Left renal cortex interstitium (tissue), 4 donors: ENCODE measurements at regions not wholly inside any gene's neighbourhood (a gene's known extent, or its start where the extent isn't known, plus 50 kb on each side); places are given as distances from the start of the nearest gene placed in this dataset.

ENCODE experiments used
- DNase-seq, 4 donors: peaks; one replicate each; pipeline ENCODE4 v3.0.0-alpha.2; 2013; ENCODE audit warnings: low read depth in 4 of 4, low spot score in 2 of 4, missing footprints in 1 of 4

- DNase-seq: no peak
Measured at GRCh38 chr9:78778861-78779374, 482.0 kb downstream of the PSAT1 start.

GRCh38 chr9:78781681-78782080, 484.8 kb downstream of the PSAT1 start:
- no peak for DNase-seq

GRCh38 chr9:78782234-78782633, 485.3 kb downstream of the PSAT1 start:
- no peak for DNase-seq

GRCh38 chr9:78782858-78783257, 485.9 kb downstream of the PSAT1 start:
- no peak for DNase-seq

GRCh38 chr9:78783743-78784142, 486.8 kb downstream of the PSAT1 start:
- DNase-seq: no peak

- no peak for DNase-seq
Measured at GRCh38 chr9:78786794-78787193, 489.9 kb downstream of the PSAT1 start.

- no peak for DNase-seq
Measured at GRCh38 chr9:78788101-78788500, 491.2 kb downstream of the PSAT1 start.

GRCh38 chr9:78791779-78792178, 494.9 kb downstream of the PSAT1 start:
- no peak for DNase-seq

GRCh38 chr9:78792745-78793144, 495.8 kb downstream of the PSAT1 start:
- no peak for DNase-seq

- DNase-seq: no peak
Measured at GRCh38 chr9:78805771-78806170, 508.8 kb downstream of the PSAT1 start.

GRCh38 chr9:78806492-78807160, 509.7 kb downstream of the PSAT1 start:
- no peak for DNase-seq

GRCh38 chr9:78807286-78807685, 510.4 kb downstream of the PSAT1 start:
- DNase-seq: no peak

- DNase-seq: no peak
Measured at GRCh38 chr9:78808048-78808447, 511.1 kb downstream of the PSAT1 start.

- DNase-seq: no peak
Measured at GRCh38 chr9:78811622-78812276, 514.8 kb downstream of the PSAT1 start.

- no peak for DNase-seq
Measured at GRCh38 chr9:78812665-78813064, 515.7 kb downstream of the PSAT1 start.

GRCh38 chr9:78813602-78814180, 516.8 kb downstream of the PSAT1 start:
- DNase-seq: no peak

- DNase-seq: no peak
Measured at GRCh38 chr9:78821126-78821822, 524.3 kb downstream of the PSAT1 start.

- DNase-seq: no peak
Measured at GRCh38 chr9:78826527-78826926, 529.6 kb downstream of the PSAT1 start.

- DNase-seq: no peak
Measured at GRCh38 chr9:78828521-78828920, 531.6 kb downstream of the PSAT1 start.

GRCh38 chr9:78830301-78830700, 533.4 kb downstream of the PSAT1 start:
- DNase-seq: no peak

- DNase-seq: no peak
Measured at GRCh38 chr9:78831726-78832125, 534.8 kb downstream of the PSAT1 start.
